Kasumi-1 (cell line): ENCODE measurements at regions not wholly inside any gene's neighbourhood (a gene's known extent, or its start where the extent isn't known, plus 50 kb on each side); places are given as distances from the start of the nearest gene placed in this dataset.
"Not testable (repeated sequence)": the region's sequence is repeated elsewhere in the genome, so short reads cannot be mapped to it uniquely, and the experiment has no call there.

Experiments
- DNase-seq, 2 experiments: peaks; one replicate each; lab custom pipeline; 2025; lab: John Stamatoyannopoulos, UW

DNA sequence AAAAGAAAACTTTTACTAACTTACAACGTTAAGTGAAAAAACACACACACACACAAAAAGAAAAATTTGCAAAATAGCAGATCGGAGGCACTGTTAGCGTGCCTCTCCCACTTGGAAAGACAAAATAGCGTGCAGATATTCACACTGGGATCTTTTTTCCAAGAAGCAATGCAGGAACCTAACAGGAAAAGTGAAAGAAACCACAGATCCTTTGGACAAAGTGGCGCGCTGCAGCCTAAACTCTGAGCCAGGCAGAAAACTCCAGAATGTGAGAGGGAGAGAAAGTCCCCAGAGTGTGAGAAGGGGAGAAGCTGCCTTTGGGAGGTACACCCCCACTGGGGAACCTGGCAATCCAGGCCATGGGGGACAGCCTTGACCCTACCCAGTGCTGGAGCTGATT is 70.7 kb upstream of the SERPINE2 start:
- DNase-seq = no peak

DNA sequence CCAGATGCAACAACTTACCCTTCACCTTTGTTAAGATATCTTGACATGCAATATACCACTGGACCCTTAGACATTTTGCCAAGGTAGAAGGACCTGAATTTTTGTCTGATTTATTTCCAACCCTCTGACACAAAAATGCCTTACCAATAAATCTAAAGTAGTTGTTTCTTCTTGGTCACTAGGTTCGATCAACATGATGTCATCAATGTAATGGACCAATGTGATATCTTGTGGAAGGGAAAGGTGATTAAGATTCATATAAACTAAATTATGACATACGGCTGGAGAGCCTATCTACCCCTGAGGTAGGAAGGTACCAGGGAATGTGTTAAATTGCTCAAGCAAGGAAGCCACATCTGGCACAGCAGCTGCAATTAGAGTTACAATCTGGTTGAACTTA is 67.7 kb upstream of the SERPINE2 start:
- no peak for DNase-seq

GRCh38 chr2:224104668-224105386 is 65.7 kb upstream of the SERPINE2 start:
- DNase-seq = no peak

DNA sequence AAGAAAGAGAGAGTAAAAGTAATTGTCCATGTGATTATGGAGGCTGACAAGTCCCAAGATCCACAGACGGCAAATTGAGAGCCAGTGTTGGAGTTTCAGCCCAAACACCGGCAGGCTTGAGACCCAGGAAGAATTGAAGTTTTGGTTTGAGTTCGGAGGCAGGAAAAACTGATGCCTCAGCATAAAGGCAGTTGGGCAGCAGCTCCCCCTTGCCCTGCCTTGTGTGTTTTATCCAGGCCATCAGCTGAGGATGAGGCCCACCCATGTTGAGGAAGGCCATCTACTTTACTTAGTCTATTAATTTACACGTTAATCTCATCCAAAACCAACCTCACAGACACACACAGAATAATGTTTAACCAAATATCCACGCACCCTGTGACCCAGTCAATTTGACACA is 64.6 kb upstream of the SERPINE2 start:
- DNase-seq = no peak

GRCh38 chr2:224102991-224103390 is 63.9 kb upstream of the SERPINE2 start:
- DNase-seq = no peak

GRCh38 chr2:224101820-224102630 is 62.9 kb upstream of the SERPINE2 start:
- DNase-seq = no peak

DNA sequence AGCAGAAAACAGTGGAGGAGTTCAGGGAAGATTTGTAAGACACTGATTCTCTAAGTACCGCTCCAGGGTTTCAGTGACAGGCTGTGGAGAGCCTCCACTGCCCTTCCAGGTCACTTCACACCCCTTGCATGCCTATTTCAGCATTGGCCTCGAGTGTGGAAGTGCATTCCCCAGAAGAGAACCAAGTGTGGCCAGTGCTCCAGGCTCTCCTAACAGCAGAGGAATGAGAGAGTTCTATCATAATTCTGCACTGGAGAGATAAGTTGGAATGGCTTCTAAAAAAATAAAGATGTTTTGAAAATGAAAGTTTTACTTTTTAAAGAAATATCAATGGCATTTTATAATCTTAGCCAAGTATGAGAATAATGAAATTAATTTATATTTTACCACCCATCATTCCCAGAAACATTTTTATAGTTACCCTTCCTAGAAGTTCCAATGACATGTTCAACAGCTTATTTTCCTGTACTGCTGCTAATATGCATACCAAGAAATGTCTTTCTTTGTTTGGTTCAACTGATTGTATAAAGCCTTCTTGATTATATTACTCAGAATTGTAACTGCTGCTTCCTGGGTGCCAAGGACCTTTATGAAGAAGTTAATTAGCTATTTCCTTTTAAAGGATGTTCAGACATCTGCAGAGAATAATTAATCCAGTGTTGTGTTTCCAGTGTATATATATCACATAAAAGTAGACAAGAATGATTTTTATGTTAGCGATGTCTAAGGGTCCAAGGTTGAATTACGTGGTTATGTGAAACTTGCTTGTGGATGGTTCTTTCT is 61.0 kb upstream of the SERPINE2 start:
- DNase-seq = no peak

- DNase-seq = no peak
Observed at GRCh38 chr2:224098481-224099230, 59.6 kb upstream of the SERPINE2 start.

- no peak for DNase-seq
Observed at GRCh38 chr2:224094413-224094812, 55.3 kb upstream of the SERPINE2 start.

DNA sequence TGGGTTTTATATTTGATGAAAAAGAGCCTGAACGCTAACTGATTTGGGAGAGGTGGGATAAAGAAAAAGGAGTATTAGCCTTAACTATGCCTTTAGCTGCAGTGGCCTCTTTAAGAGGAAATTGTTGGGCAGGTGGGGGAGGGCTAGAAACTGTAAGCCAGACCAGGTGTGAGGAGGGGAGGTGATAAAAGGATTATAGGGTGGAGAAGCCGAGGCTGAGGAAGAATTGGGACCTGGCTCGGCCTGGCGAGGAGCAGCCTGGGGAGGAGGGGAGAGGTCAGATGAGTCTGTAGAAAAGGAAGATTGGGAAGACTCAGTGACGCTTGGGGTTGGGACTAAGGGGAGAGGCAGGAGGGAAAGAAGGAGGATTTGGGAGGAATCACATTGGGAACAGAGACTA is 52.6 kb upstream of the SERPINE2 start:
- not testable (repeated sequence) for DNase-seq

- DNase-seq = not testable (repeated sequence)
Observed at GRCh38 chr2:224089606-224090005, 50.5 kb upstream of the SERPINE2 start.
